Putamen (tissue), 1 donor: ENCODE measurements at regions not wholly inside any gene's neighbourhood (a gene's known extent, or its start where the extent isn't known, plus 50 kb on each side); places are given as distances from the start of the nearest gene placed in this dataset.
A peak's percentile ranks its signal among the peaks of the same experiment; 100 is the strongest.

Source experiments
- DNase-seq: peaks from one replicate; pipeline ENCODE4 v3.0.0-alpha.2; 2016; ENCODE audit warnings: low spot score

- no peak for DNase-seq
Measured at GRCh38 chr12:89821896-89822295, 113.3 kb upstream of the ATP2B1 start.

- DNase-seq = no peak
Measured at GRCh38 chr12:89817501-89818226, 109.0 kb upstream of the ATP2B1 start.

- DNase-seq = no peak
Measured at GRCh38 chr12:89815225-89815624, 106.6 kb upstream of the ATP2B1 start.

- no peak for DNase-seq
Measured at GRCh38 chr12:89803412-89803811, 94.8 kb upstream of the ATP2B1 start.

GRCh38 chr12:89801284-89801683, 92.6 kb upstream of the ATP2B1 start:
- no peak for DNase-seq

- no peak for DNase-seq
Measured at GRCh38 chr12:89800435-89800834, 91.8 kb upstream of the ATP2B1 start.

GRCh38 chr12:89799316-89799715, 90.7 kb upstream of the ATP2B1 start:
- DNase-seq = no peak

GRCh38 chr12:89797436-89797835, 88.8 kb upstream of the ATP2B1 start:
- no peak for DNase-seq

GRCh38 chr12:89796798-89797382, 88.3 kb upstream of the ATP2B1 start:
- DNase-seq = no peak

GRCh38 chr12:89793946-89794345, 85.3 kb upstream of the ATP2B1 start:
- DNase-seq = no peak

- DNase-seq = no peak
Measured at GRCh38 chr12:89791286-89791685, 82.6 kb upstream of the ATP2B1 start.

- DNase-seq = peak; percentile 23
Measured at GRCh38 chr12:89789862-89790261, 81.2 kb upstream of the ATP2B1 start.

GRCh38 chr12:89787763-89788162, 79.1 kb upstream of the ATP2B1 start:
- DNase-seq = no peak

- DNase-seq = no peak
Measured at GRCh38 chr12:89786177-89786810, 77.7 kb upstream of the ATP2B1 start.

GRCh38 chr12:89783359-89784060, 74.9 kb upstream of the ATP2B1 start:
- DNase-seq = no peak

GRCh38 chr12:89782807-89783206, 74.2 kb upstream of the ATP2B1 start:
- DNase-seq = no peak

- DNase-seq = no peak
Measured at GRCh38 chr12:89781946-89782550, 73.4 kb upstream of the ATP2B1 start.

GRCh38 chr12:89781156-89781555, 72.5 kb upstream of the ATP2B1 start:
- DNase-seq = no peak

GRCh38 chr12:89779090-89779489, 70.5 kb upstream of the ATP2B1 start:
- DNase-seq = no peak

GRCh38 chr12:89777733-89778379, 69.2 kb upstream of the ATP2B1 start:
- DNase-seq = no peak

- no peak for DNase-seq
Measured at GRCh38 chr12:89775986-89776365, 67.3 kb upstream of the ATP2B1 start.
